B cell (primary cell): ENCODE measurements at regions not wholly inside any gene's neighbourhood (a gene's known extent, or its start where the extent isn't known, plus 50 kb on each side); places are given as distances from the start of the nearest gene placed in this dataset.

Experiments used
- ATAC-seq: fragments of 200-7000 bp; cut with Tn5 transposase; one replicate; pipeline ENCODE4 v1.10.0; 2021; ENCODE audit warnings: low read depth, mild to moderate bottlenecking, moderate number of reproducible peaks, moderate library complexity
- CTCF ChIA-PET: fragments of 350-600 bp; sonication (Branson Sonifier 250); formaldehyde crosslinking; loops from one replicate; lab custom pipeline; 2021; ENCODE audit warnings: antibody characterized with exemption, inconsistent platforms; lab: Charles Lee
- POLR2A ChIA-PET: fragments of 350-600 bp; sonication (Branson Sonifier 250); formaldehyde crosslinking; loops from one replicate; lab custom pipeline; 2021; ENCODE audit warnings: antibody characterized with exemption; lab: Charles Lee
- DNase-seq: peaks from one replicate; pipeline ENCODE4 v3.0.0; 2013
- H2AFZ ChIP-seq: 2 replicates; pipeline ENCODE4 v1.6.1; 2012; ENCODE audit warnings: mild to moderate bottlenecking, low read depth, low read length; ENCODE audit not compliant: insufficient read depth, poor library complexity, severe bottlenecking
- H3K27ac ChIP-seq, 2 donors: 1 replicate in 1 of 2; 2 replicates in 1 of 2; pipeline ENCODE4 v1.5.1; 2012 to 2013; ENCODE audit warnings: low read length in 2 of 2, mild to moderate bottlenecking in 2 of 2, moderate library complexity in 1 of 2
- H3K27me3 ChIP-seq, 4 experiments: fragments of 200-600 bp in 1 of 4; sonication (generic) in 1 of 4; replicated peaks in 1 of 4; 1 replicate in 2 of 4; 2 replicates in 2 of 4; pipeline versions ENCODE4 v1.6.1 to v1.7.0; 2013 to 2016; ENCODE audit warnings: low read length in 3 of 4, mild to moderate bottlenecking in 2 of 4, mixed read lengths in 1 of 4, moderate library complexity in 1 of 4; ENCODE audit not compliant: insufficient read depth in 4 of 4, control insufficient read depth in 3 of 4; ENCODE audit errors: control extremely low read depth in 1 of 4
- H3K36me3 ChIP-seq, 2 experiments: replicated peaks in 1 of 2; 1 replicate in 1 of 2; 2 replicates in 1 of 2; pipeline versions ENCODE4 v1.6.1 to v1.7.1; 2013; ENCODE audit warnings: low read length in 1 of 2; ENCODE audit not compliant: insufficient read depth in 2 of 2, control insufficient read depth in 1 of 2; ENCODE audit errors: control extremely low read depth in 1 of 2, extremely low read depth in 1 of 2
- H3K4me1 ChIP-seq, 2 donors: fragments of 200-600 bp in 1 of 2; sonication (generic) in 1 of 2; 1 replicate in 1 of 2; 2 replicates in 1 of 2; pipeline versions ENCODE4 v1.5.1 to v1.6.1; 2013 to 2017; ENCODE audit warnings: low read length in 2 of 2; ENCODE audit not compliant: control insufficient read depth in 2 of 2, insufficient read depth in 2 of 2
- H3K4me2 ChIP-seq: replicated peaks from 2 replicates; pipeline ENCODE3; 2012; ENCODE audit warnings: mild to moderate bottlenecking, low read depth, low read length; ENCODE audit not compliant: poor library complexity, severe bottlenecking
- H3K4me3 ChIP-seq, 5 experiments: fragments of 200-600 bp in 1 of 5; sonication (generic) in 1 of 5; 1 replicate in 3 of 5; 2 replicates in 2 of 5; pipeline versions ENCODE4 v1.5.1 to v1.7.0; 2011 to 2016; ENCODE audit warnings: low read length in 4 of 5, mild to moderate bottlenecking in 4 of 5, low read depth in 2 of 5, control low read depth in 1 of 5, moderate library complexity in 1 of 5; ENCODE audit not compliant: insufficient read depth in 1 of 5; ENCODE audit errors: control extremely low read depth in 1 of 5, extremely low read depth in 1 of 5
- H3K79me2 ChIP-seq: fragments of 200-600 bp; sonication (generic); one replicate; pipeline ENCODE4 v1.6.0; 2016; ENCODE audit warnings: low read length; ENCODE audit not compliant: control insufficient read depth, insufficient read depth
- H3K9ac ChIP-seq: fragments of 200-600 bp; sonication (generic); 2 replicates; pipeline ENCODE4 v1.6.1; 2017; ENCODE audit warnings: mild to moderate bottlenecking, low read length, moderate library complexity
- H3K9me3 ChIP-seq, 3 donors: one replicate each; pipeline versions ENCODE4 v1.6.1 to v1.7.1; 2013; ENCODE audit warnings: low read length in 2 of 3; ENCODE audit not compliant: control insufficient read depth in 2 of 3, insufficient read depth in 1 of 3; ENCODE audit errors: control extremely low read depth in 1 of 3
- H4K20me1 ChIP-seq: 2 replicates; pipeline ENCODE4 v1.6.0; 2012; ENCODE audit warnings: mild to moderate bottlenecking, low read length; ENCODE audit not compliant: insufficient read depth, control insufficient read depth, poor library complexity, severe bottlenecking
- H3K27ac Mint-ChIP-seq: one replicate; pipeline ENCODE4 v1.8.0; 2021; ENCODE audit warnings: mixed read lengths
- H3K27me3 Mint-ChIP-seq: one replicate; pipeline ENCODE4 v1.8.0; 2021; ENCODE audit warnings: mixed read lengths
- H3K4me1 Mint-ChIP-seq: one replicate; pipeline ENCODE4 v1.8.0; 2021; ENCODE audit warnings: mixed read lengths
- H3K4me3 Mint-ChIP-seq: one replicate; pipeline ENCODE4 v1.8.0; 2021; ENCODE audit warnings: mixed read lengths
- H3K9me3 Mint-ChIP-seq: one replicate; pipeline ENCODE4 v1.8.0; 2022; ENCODE audit warnings: mixed read lengths; ENCODE audit not compliant: insufficient read depth
- EZH2 ChIP-seq: IDR thresholded peaks from 2 replicates; pipeline ENCODE4 v1.6.1; 2012; ENCODE audit warnings: borderline replicate concordance, low read depth, mild to moderate bottlenecking, moderate library complexity, low read length; ENCODE audit not compliant: insufficient read depth, poor library complexity, severe bottlenecking
- WGBS: methylation state at CpG from one replicate; pipeline ENCODE4 v1.1.5; 2013; ENCODE audit warnings: missing lambda C conversion rate; ENCODE audit not compliant: insufficient coverage; 5-methylcytosine and 5-hydroxymethylcytosine counted together
- intact Hi-C: fragments of 100-400 bp; cut with micrococcal nuclease; formaldehyde crosslinking; loops from one replicate; pipeline ENCODE4 v1.10.0; 2022
- TF ChIP-seq, protein P1 (sequence below): fragments of 200-600 bp; IDR thresholded peaks from one replicate; pipeline ENCODE4 v1.8.0; 2022; ENCODE audit warnings: antibody characterized with exemption, mild to moderate bottlenecking

DNA sequence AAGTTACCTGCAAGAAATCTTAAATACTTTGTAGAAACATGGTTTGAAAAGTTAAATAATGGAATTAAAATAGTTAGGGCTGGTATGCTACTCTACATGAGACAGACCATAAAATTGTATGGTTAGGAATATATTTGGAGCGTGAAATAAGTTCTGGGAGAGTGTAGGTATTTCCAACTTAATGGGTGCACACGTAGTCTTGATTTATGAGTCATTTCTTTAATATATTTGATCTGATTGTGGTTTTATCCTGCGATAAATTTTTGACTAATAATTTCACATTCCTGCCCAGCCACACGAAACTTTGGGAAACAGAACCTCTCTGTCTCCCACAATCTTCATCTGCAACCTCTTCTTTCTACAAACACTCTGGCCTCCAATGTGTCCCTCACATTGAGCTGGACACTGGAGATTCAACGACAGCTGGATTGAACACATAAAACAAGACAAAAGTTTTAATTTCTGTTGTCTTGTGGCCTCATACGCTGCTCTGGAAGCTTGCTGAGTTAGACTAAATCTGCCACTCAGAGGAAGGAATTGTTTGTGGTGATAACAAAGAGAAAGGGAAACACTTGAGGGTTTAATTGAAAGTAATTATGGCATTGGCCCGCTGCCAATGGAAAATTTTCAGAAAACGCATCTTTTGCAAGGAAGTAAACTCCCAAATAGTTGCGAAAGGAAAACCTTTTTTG lies 201.8 kb upstream of the ZNF608 start:
- no peaks in the 10 kb centered on the region for H4K20me1 ChIP-seq
- no peaks in the 10 kb centered on the region for H3K79me2 ChIP-seq
- no peak overlapping the region for H3K4me3 Mint-ChIP-seq
- TF ChIP-seq EZH2, result no peak
- TF ChIP-seq, protein P1, sequence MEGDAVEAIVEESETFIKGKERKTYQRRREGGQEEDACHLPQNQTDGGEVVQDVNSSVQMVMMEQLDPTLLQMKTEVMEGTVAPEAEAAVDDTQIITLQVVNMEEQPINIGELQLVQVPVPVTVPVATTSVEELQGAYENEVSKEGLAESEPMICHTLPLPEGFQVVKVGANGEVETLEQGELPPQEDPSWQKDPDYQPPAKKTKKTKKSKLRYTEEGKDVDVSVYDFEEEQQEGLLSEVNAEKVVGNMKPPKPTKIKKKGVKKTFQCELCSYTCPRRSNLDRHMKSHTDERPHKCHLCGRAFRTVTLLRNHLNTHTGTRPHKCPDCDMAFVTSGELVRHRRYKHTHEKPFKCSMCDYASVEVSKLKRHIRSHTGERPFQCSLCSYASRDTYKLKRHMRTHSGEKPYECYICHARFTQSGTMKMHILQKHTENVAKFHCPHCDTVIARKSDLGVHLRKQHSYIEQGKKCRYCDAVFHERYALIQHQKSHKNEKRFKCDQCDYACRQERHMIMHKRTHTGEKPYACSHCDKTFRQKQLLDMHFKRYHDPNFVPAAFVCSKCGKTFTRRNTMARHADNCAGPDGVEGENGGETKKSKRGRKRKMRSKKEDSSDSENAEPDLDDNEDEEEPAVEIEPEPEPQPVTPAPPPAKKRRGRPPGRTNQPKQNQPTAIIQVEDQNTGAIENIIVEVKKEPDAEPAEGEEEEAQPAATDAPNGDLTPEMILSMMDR, result no peak
- CTCF ChIA-PET, result interaction anchor here (0.6 kb wide), 1 partner anchor 60 kb away, joined by 3 read pairs; no protein-coding TSS in a partner anchor
- H3K36me3 ChIP-seq, result no peaks in the 10 kb centered on the region
- DNase-seq (no peak), ATAC-seq (no peak)
- no peak overlapping the region for H3K27ac ChIP-seq
- intact Hi-C loops, result no loop called here
- no peaks in the 10 kb centered on the region for H3K27me3 ChIP-seq
- H3K4me2 ChIP-seq, result no peak overlapping the region
- H3K4me1 Mint-ChIP-seq, result peaks cover 13% of the 10 kb centered on the region
- no peak overlapping the region for H3K9ac ChIP-seq
- peaks cover 12 to 23% of the 10 kb centered on the region in 2 donors for H3K4me1 ChIP-seq
- no peak overlapping the region for H3K27ac Mint-ChIP-seq
- H3K4me3 ChIP-seq, result no peak overlapping the region
- peaks cover 0 to 3% (median 0%) of the 10 kb centered on the region in 3 donors for H3K9me3 ChIP-seq
- H2AFZ ChIP-seq, result peak overlapping the region; percentile 24
- 48% methylated on average over 3 of the region's 9 CpGs for whole genome bisulfite sequencing
- H3K9me3 Mint-ChIP-seq, result no peaks in the 10 kb centered on the region
- no peaks in the 10 kb centered on the region for H3K27me3 Mint-ChIP-seq
- POLR2A ChIA-PET, result no interaction called here

DNA sequence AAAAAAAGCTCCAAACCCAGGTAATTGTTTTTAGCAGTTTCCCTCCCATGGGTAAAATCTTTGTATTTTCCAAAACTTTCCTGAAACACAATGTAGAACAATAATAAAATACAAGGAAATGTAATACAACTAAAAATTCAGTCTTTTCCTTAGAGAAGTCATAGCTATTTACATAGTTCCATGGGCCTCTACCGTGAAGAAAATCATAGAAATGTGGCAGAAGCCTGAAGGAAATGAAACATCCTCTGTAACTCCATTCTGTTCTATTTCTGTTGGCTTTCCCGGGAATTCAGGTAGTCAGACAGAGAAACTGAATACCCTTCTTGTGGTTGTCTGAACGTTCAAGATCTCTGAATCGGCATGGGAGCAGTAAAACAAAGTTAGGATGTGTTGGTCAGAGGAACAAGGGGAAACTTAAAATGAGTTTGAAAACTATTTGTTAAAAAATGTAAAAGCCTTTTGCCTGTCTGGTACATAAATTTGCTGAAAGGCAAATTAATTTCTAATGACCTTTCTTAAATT lies 202.4 kb upstream of the ZNF608 start:
- ATAC-seq, result no peak
- intact Hi-C loops, result no loop called here
- no peaks in the 10 kb centered on the region for H3K36me3 ChIP-seq
- H3K27me3 Mint-ChIP-seq, result no peaks in the 10 kb centered on the region
- H3K27ac ChIP-seq, result no peak overlapping the region
- no peak overlapping the region for H2AFZ ChIP-seq
- H3K27ac Mint-ChIP-seq, result no peak overlapping the region
- no peaks in the 10 kb centered on the region for H4K20me1 ChIP-seq
- peaks cover 13% of the 10 kb centered on the region for H3K4me1 Mint-ChIP-seq
- no peaks in the 10 kb centered on the region for H3K9me3 Mint-ChIP-seq
- H3K4me3 Mint-ChIP-seq, result no peak overlapping the region
- H3K27me3 ChIP-seq, result no peaks in the 10 kb centered on the region
- TF ChIP-seq, protein P1, result no peak
- no peak overlapping the region for H3K4me2 ChIP-seq
- H3K4me1 ChIP-seq, result peaks cover 12 to 23% of the 10 kb centered on the region in 2 donors
- H3K4me3 ChIP-seq, result no peak overlapping the region
- H3K9me3 ChIP-seq, result peaks cover 0 to 3% (median 0%) of the 10 kb centered on the region in 3 donors
- POLR2A ChIA-PET, result no interaction called here
- WGBS, result 44% methylated on average over 2 of the region's 4 CpGs
- no peak overlapping the region for H3K9ac ChIP-seq
- no peak for DNase-seq
- H3K79me2 ChIP-seq, result no peaks in the 10 kb centered on the region
- CTCF ChIA-PET, result interaction anchor here (0.6 kb wide), 1 partner anchor 61 kb away, joined by 3 read pairs; no protein-coding TSS in a partner anchor
